ENCODE measurements at regions not wholly inside any gene's neighbourhood (a gene's known extent, or its start where the extent isn't known, plus 50 kb on each side); places are given as distances from the start of the nearest gene placed in this dataset.

GRCh38 chr2:166593403-166593802 lies 99.4 kb upstream of the SCN7A start:
- TF ChIP-seq CTCF (IDR thresholded peaks at IDR 0.05; ENCODE audit: insufficient read depth, low read length) (no peak), GABPA (IDR thresholded peaks at IDR 0.05; ENCODE audit: low read depth) (no peak), POLR2AphosphoS5 (IDR thresholded peaks at IDR 0.05; ENCODE audit: low read depth) (no peak)

All from HL-60 (cell line).